Right renal cortex interstitium (tissue), 3 donors: ENCODE measurements at regions not wholly inside any gene's neighbourhood (a gene's known extent, or its start where the extent isn't known, plus 50 kb on each side); places are given as distances from the start of the nearest gene placed in this dataset.
"Not testable (repeated sequence)": the region's sequence is repeated elsewhere in the genome, so short reads cannot be mapped to it uniquely, and the experiment has no call there.

Source experiments
- DNase-seq, 3 donors: peaks; one replicate each; pipeline ENCODE4 v3.0.0-alpha.2; 2013; ENCODE audit warnings: low read depth in 3 of 3, low spot score in 2 of 3

DNA sequence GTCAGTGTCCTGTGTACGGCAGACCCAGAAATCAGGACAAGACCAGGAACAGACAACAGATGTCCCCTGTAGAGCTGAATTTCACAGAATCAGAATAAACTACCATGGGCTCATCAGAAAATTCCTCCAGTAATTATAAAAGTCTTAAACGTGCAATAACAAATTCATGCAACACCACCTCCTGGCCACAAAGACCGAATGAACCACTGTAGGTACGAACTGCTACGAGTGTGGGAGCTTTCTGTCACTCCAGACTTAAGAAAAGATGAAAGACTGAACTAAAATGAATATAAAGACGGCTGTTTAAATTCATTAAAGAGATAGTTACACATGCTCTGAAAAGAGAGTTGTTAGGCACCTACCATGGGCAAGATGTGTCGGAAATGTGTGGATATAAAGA is 333.5 kb downstream of the RRAGC start:
- no peak for DNase-seq

DNA sequence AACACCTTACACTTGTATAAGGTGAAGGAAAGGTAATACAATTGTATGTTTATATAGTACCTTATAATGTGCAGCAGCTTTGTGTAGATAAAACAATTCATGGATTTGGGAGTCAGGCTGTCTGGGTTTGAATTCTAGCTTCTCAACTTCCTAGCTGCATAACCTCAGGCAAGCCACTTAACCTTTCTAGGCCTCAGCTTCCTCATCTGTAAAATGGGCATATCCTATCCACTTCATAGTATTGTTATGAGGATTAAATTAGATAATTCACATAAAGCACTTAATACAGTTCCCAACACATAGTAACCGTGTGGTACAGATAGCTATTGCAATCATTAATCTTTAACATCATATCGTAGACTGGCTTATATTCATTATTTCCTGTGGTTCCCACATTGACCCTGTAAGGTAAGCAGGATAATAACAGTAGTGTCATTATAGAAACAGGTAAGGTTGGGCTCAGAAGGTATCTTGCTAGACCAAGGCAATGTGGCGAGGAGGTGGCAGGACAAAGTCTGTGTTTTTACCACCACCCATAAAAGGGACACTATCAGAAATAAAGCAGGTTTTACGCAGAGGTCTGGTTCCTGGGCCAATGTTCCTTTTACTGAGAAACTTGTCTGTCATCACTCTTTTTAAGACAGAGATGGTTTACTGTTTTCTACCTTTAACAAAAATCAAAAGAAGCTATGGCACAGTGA is 334.1 kb downstream of the RRAGC start:
- DNase-seq: no peak

DNA sequence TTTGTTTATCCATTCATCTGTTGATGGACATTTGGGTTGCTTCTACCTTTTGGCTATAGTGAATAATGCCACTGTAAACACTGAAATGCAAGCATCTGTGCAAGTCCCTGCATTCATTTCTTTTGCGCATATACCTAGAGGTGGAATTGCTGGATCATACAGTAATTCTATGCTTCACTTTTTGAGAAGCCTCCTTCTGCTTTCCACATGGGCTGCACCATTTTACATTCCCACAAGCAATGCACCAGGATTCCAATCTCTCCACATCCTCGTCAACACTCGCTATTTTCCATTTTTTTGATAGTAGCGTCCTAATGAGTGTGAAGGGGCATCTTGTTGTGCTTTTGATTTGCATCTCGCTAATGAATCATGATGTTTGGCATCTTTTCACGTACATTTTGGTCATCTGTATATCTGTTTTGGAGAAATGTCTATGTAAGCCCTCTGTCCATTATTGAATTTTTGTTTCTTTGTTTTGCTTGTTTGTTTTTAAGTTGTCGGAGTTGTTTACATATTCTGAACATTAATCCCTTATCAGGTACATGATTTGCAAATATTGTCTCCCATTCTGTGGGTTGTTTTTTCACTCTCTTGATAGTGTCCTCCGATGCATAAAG is 335.4 kb downstream of the RRAGC start:
- no peak for DNase-seq

DNA sequence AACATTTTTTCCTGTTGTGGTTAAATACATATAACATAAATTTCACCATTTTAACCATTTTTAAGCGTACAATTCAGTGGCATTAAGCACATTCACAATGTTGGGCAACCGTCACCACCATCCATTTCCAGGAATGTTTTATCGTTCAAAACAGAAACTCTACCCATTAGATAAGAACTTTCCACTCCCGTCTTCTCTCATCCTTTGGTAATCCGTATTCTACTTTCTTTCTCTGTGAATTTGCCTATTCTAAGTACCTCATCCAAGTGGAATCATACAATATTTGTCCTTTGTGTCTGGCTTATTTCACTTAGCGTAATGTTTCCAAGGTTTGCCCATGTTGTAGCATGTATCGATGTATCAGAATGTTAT is 336.0 kb downstream of the RRAGC start:
- no peak for DNase-seq

DNA sequence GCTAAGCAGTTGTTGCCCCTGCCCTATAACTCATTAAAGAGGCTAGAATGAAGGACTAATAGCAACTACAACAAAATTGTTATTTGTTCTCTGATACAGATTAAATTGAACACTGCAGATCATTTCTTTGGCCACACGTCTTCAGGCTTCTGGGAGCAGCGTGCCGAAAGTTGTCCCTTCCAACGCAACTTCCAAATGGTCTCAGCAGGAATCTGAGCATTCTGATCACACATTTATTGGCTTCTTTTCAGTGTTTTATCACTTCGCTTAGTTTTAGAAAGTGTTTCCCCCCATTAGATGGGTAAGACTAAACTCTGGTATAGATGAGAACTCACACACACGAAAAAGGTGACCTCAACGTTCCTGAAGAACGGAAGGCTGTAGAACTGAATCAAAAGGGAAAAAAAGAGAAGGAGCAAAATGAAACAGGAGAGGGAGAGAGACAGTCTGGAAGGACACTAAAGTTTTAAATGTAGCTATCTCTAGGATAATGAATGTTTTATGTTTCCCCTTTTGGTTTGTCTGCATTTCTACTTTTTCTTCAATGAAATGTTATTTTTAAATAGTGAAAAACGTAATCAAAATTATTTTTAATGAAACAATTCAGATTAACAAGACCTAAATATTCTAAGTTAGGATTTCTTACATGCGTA is 336.5 kb downstream of the RRAGC start:
- no peak for DNase-seq

DNA sequence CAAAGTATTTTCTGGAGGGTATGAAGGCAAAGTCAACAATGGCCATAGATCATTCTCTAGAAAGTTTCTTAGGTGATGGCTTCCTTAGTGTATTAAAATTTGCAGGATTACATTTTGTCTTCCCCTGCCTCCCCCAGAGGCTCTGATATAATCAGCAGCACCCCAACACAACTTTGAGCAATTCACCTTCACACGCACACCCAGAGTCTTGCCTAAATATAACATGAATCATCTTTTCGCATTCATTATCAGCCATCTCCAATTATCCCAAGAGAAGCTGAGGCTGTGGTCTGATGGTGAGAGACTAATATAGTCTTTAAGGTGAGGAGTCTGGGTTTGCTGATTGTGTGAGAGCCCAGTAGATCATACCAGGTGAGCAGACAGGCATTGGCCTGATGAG is 343.0 kb downstream of the RRAGC start:
- DNase-seq: no peak

DNA sequence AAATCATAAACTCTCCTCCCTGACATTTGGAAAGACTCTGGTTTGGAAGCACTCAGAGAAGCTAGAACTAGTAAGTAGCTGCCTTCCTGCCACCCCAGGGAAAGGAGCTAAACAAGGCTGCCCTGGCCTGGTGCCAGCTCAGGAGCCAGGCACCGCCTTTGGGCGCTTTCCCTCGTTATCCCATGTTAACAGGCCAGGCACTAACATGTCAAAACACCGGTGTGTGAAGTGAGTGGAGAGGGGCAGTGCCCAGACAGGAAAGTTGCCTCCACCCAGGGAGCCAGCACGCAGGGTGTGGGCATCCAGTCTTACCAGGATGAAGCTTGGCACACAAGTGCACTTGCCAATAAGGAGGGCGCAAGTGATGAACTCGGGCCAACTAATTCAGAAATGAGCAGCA is 346.8 kb downstream of the RRAGC start:
- no peak for DNase-seq

DNA sequence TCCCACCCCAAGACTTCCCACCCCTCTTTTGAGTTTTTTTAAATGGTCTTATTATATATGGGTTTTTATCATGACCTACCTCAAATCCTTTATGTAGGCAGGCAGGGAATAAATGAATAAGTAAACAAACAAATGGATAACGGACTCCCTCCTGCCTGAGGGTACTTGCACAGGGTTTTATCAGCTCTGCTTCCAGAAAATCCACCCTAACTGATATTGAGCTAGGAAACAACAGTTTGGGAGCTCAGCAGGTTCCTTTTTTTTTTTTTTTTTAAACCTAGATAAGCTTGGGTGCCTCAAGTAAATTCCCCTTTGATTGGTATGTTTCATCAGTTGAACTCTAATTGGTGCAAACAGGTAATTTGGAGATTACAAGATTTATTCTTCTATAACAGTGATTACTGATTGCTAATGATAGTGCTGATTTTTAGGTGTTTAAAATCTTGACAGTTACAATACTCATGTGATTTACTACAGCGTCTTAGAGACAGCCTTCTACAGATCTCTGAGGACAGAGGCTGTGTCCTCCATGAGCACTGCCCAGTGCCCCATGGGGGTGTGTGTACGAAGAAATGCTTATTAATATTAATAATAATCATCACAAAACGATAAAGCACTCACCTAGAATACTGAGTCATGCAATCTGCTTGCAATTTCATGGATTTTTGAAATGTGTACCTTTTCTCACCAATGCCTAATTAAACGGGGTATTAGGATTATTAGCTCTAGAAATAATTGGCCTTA is 347.4 kb downstream of the RRAGC start:
- no peak for DNase-seq

DNA sequence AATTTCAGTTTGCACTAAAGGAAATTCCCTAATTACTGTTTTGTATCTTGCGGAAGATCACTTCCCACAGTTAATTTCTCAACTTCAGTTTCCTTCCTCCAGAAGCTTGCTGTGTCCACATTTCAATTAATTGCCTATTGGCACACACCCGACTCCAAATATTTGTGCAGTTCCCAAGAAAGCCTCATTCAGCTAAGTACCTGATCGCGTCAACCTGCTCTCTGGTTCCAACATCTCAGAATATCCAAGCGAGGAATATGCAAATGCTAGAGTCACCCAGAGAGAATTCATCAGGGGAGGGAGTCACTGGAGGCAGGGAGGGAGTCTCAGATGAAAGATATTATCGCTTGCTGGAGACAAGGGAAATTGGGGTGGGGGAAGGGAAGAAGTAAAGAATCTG is 351.3 kb downstream of the RRAGC start:
- no peak for DNase-seq

DNA sequence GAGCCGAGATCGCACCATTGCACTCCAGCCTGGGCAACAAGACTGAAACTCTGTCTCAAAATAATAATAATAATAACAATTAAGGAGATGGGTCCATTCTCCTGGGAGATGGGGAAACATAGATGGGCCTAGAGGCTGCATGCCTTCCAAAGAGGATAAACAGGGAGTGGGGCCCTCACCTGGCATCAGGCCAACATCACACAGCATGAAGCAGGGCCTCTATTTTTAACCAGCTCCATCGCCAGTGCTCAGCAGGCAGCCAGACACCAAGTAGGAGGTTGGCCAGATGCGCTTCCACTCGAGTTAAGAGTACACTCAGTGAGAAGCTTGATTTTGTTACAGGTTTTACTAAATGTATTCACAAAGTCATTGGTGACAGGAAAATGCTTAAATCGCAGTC is 352.0 kb downstream of the RRAGC start:
- no peak for DNase-seq

DNA sequence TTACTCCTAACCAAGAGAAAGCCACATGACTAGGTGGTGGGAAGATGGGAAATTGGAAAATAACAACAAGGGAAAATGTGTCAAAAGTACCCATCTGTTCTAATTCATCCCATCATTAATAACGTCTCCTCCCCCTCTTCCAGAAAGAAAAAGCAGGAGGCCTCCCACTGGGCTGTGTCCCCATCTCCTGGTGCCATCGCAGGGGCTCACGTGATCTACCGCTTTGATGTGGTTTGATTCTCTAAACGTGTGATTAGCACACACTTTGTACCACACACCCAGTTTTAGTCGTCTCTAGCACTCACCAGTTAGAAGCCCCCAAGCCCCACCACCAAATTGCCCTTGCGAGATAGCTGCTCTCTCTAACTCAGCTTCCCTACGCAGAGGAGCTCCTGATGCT is 353.6 kb downstream of the RRAGC start:
- DNase-seq: no peak

DNA sequence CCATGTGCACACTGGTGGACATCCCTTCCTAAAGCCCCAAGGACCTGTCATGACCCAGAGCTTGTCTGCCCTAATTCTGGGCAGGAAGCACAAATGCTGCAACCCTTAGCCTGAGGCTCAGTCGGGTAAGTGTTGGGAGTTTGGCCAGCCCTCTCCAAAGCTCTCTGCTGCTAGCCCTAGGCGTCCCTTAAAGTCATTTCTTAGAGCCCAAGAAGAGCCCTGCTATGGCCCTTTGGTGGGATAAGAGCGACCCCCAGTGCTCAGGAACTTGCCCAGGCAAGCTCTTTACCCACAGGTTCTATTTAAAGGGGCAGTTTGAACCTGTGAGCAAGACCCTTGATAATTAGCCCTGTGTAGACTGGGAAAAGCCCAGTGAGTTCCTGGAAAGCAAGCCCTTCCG is 356.8 kb downstream of the RRAGC start:
- DNase-seq: no peak

DNA sequence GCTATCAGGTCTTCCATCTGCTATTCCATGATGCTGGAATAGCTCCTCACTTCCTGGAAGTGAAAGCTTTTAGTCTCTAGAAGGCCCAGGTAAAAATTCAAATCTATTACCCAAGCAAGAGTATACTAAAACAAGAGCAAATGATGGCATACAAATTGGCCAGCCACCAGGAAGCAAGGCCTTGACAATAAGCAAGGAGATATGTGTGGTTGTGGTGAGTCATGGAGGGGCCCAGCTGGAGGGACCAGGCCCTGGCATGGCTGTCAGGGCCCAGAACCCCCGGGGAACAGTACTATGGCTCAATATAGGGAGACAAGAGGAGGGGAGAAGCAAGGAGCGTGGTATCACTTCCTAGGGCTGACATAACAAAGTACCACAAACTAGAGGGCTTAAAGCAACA is 358.7 kb downstream of the RRAGC start:
- no peak for DNase-seq

DNA sequence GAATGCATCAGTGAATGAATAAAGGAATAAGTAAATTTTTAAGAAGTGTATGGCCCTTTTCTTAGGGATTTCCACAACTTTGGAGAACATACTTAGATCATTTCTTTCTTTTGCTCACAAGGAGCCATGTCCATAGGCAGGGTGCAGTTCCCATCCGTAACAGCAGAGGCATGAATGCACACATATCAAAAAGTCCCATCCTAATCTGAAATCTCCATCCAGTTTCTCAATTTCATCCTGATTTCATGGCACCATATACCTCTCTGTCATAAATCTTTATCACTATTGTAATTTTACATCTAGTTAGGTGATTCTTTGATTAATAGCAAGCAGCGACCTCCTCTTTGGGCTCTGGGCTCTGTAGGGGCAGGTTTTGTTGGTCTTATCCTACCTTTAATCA is 359.2 kb downstream of the RRAGC start:
- DNase-seq: no peak

DNA sequence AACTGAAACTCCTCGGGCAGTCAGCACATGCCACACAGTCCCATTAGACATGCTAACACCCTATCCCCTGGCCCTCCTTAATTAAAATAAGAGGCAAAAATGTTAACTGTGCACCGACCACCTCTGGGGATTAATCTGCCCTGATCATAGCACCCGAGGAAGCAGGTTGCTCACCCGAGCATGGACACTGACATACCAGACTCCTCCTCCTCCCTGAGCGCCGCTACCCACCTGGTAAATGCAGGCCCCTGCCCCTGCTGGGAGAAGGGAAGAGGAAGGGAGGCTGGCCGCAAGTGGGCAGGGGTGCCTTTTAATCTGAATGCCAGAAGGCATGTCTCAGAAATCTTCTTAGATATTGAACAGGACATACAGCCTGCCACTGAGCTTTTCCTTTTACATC is 360.9 kb downstream of the RRAGC start:
- no peak for DNase-seq

DNA sequence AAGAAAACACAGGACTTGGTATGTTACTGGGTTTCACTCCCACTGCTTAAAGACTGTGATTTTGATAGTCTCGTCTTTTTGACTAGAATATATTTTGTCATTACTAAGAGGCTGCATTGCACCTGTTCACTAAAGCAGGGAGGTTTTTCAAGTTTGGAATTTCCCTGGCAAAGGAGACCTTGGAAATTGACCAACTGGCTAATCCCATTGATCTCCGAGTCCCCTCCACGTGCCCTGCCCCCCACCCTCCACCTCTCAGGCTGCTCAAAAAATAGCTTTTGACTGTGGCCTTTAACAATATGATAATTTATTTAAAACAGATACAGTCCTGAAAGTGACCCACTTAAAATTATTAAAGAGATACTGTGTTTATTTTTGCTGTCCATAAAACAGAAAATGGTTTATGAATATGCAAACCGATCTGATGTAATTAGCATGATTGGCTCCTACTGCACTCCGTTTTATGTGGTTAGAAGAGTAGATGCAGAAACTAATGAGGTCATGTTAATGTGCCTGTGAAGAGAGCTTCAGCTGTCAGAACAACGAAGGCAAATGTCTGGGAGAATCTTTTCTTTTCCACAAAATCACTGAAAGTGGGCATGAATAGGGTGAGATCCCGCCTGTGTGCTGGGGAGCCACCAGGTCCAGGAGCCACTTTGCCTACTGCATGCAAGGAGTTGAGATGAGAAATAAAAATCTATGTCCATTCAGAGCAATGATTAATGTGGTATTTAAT is 361.5 kb downstream of the RRAGC start:
- DNase-seq: no peak

DNA sequence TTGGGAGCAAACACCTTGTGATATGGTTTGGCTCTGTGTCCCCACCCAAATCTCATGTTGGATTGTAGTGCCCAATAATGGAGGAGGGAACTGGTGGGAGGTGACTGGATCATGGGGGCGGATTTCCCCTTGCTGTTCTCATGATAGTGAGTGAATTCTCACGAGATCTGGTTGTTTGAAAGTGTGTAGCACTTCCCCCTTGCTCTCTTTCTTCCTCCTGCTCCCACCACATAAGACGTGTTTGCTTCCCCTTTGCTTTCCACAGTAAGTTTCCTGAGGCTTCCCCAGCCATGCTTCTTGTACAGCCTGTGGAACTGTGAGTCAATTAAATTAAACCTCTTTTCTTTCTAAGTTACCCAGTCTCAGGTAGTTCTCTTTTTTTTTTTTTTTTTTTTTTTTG is 366.3 kb downstream of the RRAGC start:
- DNase-seq: not testable (repeated sequence)

DNA sequence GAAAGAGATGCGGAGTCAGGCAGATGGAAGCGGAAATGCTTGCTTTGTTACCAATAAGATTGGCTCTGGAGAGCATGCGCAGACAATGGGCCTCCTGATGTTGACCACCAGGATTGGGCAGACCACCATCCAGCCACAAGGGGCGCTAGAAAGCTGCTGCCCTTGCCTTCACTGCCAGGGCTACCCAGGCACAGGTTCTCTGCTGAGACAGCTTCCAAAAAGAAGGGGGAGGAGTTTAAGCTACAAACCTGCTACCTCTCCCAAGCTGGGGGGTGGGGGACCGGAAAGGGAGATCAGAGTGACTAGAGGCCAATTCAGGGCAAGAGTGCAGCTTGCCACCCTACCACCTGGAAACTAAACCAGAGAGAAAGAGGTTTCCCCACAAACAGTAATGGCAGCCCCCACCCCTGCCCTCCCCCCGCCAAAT is 369.7 kb downstream of the RRAGC start:
- DNase-seq: no peak

DNA sequence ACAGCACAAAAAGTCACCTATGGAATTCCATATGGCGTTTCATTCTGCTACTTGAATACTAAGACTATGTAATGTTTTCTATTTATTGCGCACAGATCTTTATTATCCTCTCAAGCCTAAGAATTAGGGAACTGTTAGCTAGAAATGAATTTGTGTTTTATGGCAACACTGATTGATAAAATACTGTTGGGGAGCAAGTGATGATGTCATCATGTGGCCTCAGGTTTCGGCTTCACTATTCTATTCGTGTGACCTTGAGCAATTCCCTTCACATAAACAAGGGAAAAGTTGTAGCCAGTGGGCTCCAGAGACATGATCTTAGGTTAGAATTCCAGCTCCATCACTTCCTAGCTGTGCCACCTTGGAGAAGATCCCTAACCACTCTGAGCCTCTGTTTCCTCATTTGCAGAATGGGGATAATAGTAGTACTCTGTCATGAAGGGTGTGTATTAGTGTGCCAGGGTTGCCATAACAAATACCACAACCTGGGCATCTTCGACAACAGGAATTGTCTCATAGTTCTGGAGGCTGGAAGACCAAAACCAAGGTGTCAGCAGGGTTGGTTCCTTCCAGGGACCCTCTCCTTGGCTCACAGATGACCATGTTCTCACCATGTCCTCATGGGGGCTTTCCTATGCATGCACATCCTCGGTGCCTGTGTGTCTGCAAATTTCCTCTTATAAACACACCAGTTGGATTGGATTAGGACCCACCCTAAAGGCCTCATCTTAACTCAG is 371.2 kb downstream of the RRAGC start:
- DNase-seq: no peak

DNA sequence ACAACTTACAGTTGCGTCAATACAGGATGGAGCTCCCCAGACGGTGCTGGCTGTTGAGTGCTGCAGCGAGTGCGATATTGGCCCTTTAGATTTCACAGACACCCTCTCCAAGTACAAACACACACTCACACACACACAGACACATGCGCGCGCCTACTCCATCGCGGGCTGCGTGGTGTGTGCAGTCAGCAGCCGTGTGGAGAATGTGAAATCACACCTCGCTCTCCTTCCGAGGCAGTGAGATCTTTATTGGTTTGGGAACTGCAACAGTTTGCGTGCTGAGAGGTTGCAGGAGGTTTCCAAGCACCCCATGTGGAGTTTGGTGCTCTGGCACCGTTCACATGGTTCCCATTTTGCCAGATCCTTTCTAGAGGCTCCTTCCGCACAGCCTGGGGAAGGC is 372.2 kb downstream of the RRAGC start:
- no peak for DNase-seq
